ENCODE measurements at regions not wholly inside any gene's neighbourhood (a gene's known extent, or its start where the extent isn't known, plus 50 kb on each side); places are given as distances from the start of the nearest gene placed in this dataset.

DNA sequence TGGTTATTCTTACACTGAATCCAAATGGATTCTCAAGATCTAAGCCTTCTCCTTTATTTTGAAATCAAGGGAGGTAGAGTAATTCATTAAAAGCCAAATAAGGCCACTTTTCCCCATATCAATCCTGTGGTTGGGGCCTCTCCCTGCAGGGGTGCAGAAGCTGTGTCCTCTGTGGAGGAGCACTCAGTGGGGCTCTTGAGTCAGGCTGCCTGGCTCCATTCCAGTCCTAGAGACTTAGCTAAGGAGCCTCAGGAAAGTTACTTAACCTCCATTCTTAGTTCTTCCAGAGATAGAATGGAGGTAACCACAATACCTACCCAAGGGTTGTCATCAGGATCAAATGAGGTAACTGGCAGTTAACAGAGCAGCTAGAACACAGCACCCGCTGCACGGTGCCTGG, 564.3 kb downstream of the CMPK2 start:
- TF ChIP-seq, protein P1, sequence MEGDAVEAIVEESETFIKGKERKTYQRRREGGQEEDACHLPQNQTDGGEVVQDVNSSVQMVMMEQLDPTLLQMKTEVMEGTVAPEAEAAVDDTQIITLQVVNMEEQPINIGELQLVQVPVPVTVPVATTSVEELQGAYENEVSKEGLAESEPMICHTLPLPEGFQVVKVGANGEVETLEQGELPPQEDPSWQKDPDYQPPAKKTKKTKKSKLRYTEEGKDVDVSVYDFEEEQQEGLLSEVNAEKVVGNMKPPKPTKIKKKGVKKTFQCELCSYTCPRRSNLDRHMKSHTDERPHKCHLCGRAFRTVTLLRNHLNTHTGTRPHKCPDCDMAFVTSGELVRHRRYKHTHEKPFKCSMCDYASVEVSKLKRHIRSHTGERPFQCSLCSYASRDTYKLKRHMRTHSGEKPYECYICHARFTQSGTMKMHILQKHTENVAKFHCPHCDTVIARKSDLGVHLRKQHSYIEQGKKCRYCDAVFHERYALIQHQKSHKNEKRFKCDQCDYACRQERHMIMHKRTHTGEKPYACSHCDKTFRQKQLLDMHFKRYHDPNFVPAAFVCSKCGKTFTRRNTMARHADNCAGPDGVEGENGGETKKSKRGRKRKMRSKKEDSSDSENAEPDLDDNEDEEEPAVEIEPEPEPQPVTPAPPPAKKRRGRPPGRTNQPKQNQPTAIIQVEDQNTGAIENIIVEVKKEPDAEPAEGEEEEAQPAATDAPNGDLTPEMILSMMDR (conservative IDR thresholded peaks at IDR 0.05) = no peak
- no peak for TF ChIP-seq ZFX (IDR thresholded peaks at IDR 0.05)
- no peak overlapping the region for H3K27ac ChIP-seq

DNA sequence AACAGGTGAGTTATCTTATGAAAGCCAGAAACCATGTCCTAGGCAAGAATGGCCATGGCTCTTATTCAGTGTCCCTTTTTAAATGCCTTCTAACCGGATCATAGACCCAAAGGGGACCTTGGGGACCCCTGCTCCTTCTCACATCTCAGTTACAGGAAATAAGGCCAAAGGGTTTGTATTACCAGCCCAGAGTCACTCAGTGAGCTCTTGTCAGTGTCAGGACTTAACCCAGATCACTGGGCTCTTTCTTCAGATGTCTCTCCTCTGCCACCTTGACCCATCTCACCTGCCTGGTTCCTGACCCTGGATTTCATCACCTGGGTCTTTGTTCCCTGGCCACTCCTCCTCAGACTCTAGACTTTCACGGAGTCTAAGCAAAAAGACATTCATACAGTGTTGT, 556.7 kb downstream of the CMPK2 start:
- TF ChIP-seq, protein P1 (conservative IDR thresholded peaks at IDR 0.05) = no peak
- no peak for TF ChIP-seq ZFX (IDR thresholded peaks at IDR 0.05)
- no peak overlapping the region for H3K27ac ChIP-seq

DNA sequence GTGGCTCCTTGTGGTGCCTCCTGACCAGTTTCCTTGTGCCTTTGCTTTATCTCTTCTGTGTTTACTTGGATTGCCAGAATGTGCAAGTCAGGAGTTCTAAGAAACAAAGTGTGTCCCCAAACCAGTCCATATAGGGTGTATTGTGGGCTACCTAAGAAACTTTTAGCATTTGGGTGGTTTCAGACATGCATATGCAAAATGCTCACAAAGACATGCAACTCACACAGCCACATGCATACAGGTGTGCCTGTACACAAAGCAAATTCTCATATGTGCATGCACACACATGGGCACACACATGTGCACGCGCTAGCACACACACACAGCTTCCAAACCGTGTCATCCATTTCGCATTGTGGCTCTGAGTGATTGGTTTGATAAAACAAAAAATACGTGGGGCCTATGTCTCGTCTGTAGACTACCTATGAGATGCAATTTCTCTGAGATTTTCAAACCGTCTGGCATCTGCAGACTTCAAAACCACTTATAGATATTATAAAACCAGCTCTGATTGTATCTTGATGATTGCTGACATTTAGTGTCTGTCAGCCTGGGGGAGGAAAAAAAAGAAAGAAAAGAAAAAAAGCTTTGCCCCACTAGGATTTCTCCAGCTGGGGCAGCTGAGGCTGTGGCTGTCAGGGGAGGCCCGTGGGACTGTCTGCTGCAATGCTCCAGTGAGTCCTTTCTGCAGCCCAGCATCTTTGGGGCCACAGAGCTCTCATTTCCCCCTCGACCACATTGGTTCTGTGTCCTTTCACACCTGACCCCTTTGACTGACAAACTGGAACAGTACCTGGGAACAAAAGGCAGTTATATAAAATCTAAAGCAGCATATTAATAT, 556.1 kb downstream of the CMPK2 start:
- TF ChIP-seq, protein P1 (conservative IDR thresholded peaks at IDR 0.05) = no peak
- TF ChIP-seq ZFX (IDR thresholded peaks at IDR 0.05) = no peak
- H3K27ac ChIP-seq = no peak overlapping the region

GRCh38 chr2:6310256-6311215, 555.2 kb downstream of the CMPK2 start:
- TF ChIP-seq, protein P1 (conservative IDR thresholded peaks at IDR 0.05) = no peak
- TF ChIP-seq ZFX (IDR thresholded peaks at IDR 0.05) = no peak
- no peak overlapping the region for H3K27ac ChIP-seq

DNA sequence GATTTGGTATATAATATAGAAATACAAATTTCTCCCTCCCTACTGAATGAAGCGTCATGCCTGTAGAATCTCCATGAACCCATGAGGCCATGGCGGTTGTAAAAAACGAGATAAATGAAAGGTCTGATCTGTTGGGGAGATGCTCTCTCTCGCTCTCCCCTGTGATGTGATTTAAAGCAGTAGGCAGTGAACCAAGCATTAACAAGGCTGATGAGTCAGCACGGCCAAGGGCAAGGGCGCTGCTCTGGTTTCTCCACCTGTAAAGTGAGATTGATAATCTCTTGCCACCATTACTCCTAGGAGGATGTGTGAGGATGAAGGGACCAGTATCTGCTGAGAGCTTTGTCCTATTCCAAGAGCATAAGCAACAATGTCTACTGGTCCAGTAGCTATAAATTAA, 553.3 kb downstream of the CMPK2 start:
- no peak overlapping the region for H3K27ac ChIP-seq
- TF ChIP-seq, protein P1 (conservative IDR thresholded peaks at IDR 0.05) = no peak
- no peak for TF ChIP-seq ZFX (IDR thresholded peaks at IDR 0.05)

GRCh38 chr2:6314218-6314960, 551.3 kb downstream of the CMPK2 start:
- TF ChIP-seq, protein P1 (conservative IDR thresholded peaks at IDR 0.05) = no peak
- TF ChIP-seq ZFX (IDR thresholded peaks at IDR 0.05) = no peak
- no peak overlapping the region for H3K27ac ChIP-seq
